ENCODE measurements at regions not wholly inside any gene's neighbourhood (a gene's known extent, or its start where the extent isn't known, plus 50 kb on each side); places are given as distances from the start of the nearest gene placed in this dataset.

DNA sequence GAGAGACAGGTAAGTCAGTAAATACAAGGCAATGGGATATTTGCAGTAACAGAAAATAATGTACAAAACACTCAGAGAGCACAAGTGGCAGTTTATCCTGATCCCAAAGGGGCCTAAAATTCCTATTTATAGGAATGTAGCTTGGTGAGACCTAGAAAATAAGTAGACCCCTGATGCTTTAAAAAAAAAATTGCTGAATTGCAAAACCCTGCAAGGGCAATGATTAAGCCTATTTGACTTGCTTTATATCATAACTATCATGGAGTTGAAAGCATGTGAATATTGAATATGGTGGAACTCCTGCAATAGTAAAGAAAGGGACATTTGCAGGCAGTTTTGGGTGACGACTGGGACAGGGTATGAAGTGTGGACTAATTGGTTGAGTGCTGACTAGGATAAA is 101.9 kb upstream of the C1orf21 start:
- no peak for DNase-seq

DNA sequence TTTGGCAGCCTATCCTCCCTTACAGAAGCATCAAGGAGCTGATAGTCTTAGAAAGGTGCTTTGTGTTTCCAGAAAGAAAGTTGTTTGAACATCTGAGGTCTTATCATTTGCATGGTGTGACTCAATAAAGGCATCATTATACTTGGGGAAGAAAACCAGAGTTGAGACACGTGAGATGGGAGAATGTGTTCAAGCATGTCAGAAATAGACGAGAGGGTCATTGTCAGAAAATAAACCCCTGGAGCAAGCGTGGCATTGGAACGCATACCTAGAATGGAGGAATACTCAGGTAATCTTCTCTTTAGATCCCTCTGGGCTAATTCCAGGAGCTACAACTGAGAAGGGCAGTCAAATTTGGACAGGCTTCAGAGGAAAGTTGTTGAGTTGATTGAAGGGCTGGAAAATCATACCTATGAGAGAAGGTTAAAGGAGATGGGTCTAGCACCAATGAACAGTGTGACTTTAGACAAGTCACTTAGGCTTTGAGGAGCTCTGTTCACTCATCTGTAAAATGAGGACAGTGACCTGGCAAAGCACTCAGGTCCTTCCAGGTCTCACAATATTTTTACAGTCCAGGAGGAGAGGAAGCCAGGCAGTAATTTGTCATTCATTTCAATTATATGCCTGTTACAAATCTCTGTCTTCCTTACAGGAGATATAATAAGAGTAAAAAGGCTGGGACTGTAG is 101.3 kb upstream of the C1orf21 start:
- DNase-seq = no peak

- DNase-seq = no peak
Observed at GRCh38 chr1:184287001-184287400, 99.8 kb upstream of the C1orf21 start.

DNA sequence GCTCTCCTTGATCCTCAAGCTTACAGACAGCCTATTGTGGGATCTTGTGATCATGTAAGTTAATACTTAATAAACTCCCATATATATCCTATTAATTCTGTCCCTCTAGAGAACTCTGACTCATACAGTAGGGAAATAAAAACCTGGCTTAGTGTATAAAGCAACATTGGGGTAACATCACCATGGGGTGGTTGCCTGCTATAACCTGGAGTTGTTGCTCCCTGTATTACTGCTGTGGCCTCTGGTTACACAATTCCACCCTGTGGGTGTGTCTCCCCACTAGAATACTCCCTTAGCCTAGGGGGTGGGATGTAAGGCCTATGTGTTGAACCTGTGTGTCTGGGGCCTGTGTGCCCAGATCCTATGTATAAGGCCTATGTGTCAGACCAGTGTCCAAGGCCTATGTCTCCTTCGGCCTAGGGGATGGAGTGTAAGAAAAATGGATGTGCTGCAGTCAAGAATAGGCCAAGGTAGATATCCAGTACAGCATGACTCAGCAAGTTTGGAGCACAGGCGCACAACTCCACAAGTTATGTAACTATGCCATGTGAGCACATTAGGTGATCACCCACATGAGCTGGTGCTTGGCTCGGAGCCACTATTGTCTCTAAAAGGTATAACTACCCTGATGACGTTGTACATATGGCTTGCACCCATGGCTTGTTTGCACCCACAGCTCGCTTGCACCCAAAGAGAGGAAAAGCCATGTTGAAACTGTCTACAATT is 96.8 kb upstream of the C1orf21 start:
- no peak for DNase-seq

DNA sequence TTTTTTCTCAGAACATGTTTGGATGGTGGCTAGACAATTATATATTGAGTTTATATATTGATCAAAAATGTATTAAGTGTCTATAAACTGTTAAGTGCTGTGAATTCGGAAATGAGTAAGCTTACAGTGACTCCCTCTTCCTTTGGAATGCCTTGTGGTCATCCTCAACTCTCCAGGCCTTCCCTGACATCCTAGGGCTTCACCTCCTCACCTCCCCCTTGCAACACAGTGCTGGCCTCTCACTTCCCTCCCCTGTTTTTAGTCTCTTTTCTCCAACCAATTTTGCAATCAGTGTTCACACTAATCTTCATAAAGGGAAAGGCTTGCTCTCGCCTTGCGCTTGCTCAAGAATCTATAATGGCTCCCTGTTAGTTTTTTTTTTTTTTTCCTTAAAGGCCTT is 95.1 kb upstream of the C1orf21 start:
- DNase-seq = no peak

- DNase-seq = no peak
Observed at GRCh38 chr1:184292101-184292500, 94.7 kb upstream of the C1orf21 start.

- DNase-seq = no peak
Observed at GRCh38 chr1:184294101-184294500, 92.7 kb upstream of the C1orf21 start.

DNA sequence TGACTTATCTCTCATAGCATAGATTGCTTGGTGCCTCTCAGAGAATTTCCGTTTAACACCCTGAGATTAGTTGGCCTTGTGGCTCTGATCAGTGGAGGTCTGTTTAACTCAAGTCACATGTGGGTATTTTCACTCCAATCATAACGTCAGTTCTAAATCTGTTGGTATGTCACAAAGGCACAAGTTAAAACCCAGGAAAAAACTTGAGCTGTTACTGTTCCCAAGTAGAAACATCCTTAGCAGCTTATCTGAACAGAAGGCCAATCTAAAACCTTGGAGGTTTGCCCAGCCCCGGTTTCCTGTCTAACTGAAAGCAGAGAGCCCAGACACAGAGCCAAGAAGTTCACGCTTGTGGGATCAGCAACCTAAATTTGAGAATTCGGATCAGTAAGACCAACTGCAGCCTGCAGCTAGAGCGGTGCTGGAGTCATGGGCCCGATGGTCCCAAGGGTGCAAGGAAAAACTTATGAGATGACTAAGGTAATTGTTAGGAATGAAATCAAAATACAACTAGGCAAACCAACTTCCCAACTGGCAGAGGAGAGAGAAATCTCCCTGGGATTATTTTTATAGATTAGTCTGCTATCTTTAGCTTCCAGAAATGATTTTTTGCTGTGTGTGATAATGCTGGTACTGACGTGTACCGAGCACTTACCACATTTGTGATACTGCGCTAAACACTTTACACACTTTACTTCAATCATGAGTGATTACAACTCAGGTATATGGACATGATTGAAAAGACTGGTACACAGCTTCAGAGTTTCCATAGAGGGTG is 90.2 kb upstream of the C1orf21 start:
- DNase-seq = no peak

- DNase-seq = no peak
Observed at GRCh38 chr1:184297244-184297750, 89.5 kb upstream of the C1orf21 start.

DNA sequence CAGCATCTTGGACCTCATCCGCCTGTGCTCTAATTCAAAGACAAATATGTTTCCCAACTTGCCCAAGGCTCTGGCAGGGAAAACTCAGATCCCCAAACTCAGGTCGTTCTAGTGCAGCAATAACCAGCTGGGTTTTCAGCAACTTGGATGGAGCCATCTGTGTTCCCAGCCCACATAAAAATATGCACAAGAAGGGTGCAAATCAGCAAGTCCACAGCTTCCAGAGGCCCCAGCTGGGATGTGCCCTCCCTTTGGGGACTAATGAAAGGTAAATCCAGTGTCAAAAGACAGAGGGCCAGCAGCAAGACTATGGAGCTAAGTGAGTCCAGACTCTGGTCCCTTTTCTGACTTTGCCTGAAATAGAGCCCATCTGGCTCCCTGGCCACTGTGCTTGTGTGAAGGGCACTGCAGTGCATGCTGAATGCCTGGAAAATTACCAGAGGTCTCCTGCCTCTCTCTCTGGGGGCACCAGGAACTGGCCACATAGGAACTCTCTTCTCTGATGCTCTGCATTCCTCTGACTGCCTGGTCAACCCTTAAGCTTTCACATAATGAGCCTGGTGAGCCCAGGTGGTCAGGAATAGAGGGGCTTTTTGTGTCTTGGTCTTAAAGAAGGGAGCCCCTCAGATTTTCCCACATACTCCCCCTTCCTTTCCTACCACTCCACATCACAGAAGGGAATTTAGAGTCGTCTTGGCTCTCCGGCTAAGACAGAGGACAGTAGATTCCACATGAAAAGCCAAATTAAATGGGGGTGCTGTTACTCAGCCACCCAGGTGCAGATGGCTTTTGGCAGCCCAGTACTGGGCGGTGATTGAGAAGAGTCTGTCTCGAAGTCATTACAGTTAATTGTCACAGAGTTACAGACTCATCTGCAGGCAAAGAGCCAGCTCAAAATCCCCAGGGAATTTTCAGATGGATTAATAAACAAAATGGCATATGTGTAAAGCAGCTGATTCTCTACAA is 88.1 kb upstream of the C1orf21 start:
- no peak for DNase-seq

GRCh38 chr1:184299406-184299790 is 87.4 kb upstream of the C1orf21 start:
- no peak for DNase-seq

GRCh38 chr1:184299796-184300195 is 87.0 kb upstream of the C1orf21 start:
- no peak for DNase-seq

DNA sequence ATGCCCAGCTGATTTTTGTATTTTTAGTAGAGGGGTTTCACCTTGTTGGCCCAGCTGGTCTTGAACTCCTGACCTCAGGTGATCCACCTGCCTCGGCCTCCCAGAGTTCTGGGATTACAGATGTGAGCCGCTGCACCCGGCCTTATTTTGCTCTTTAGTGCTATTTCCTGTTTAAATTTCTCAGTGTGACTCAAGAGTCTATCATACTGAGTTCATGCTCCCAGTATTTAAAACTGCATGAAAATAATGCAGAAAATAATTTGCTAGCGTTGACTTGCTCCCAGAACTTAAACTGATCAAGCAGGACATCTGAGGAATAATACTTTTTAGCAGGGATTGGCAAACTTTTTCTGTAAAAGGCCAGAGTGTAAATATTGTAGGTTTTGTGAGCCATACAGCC is 86.4 kb upstream of the C1orf21 start:
- DNase-seq = no peak

- no peak for DNase-seq
Observed at GRCh38 chr1:184301227-184301626, 85.6 kb upstream of the C1orf21 start.

DNA sequence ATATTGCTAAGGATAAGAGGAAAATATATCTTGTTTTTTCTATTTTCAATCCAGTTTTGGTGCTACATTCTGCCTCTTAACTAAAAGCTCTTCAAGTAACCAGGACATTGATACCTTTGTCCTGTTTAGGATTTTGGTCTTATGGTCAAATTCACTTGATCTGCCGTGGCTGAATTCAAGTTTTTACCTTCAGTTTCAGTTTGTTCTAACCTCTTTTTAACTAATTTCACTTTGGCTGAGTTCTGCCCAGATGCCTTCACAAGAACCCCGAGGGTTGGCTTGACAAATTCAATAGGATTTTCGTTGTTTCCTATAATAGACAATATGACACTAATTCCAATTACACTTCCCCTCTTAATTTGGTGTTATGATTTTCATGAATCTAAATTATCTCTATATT is 84.5 kb upstream of the C1orf21 start:
- no peak for DNase-seq

GRCh38 chr1:184310157-184310819 is 76.5 kb upstream of the C1orf21 start:
- DNase-seq = no peak

GRCh38 chr1:184311580-184311979 is 75.2 kb upstream of the C1orf21 start:
- no peak for DNase-seq

DNA sequence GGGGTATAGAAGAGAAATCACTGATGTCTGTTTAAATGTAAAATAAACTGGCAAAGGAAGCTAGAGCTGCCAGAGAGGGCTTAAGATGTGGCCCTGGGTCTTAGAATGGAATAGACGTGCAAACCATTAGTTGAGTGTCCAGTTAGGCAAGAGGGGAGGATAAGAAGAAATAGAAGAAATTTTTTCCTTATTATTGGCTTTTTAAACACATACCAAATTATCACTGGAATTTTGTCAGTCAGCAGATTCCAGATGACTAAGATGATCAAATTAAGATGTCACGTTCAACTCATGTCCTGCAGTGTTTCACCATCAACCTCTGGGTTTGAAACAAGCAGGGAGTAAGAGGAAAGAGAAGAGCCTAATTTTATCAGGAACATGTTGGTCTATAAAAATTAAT is 71.6 kb upstream of the C1orf21 start:
- DNase-seq = no peak

DNA sequence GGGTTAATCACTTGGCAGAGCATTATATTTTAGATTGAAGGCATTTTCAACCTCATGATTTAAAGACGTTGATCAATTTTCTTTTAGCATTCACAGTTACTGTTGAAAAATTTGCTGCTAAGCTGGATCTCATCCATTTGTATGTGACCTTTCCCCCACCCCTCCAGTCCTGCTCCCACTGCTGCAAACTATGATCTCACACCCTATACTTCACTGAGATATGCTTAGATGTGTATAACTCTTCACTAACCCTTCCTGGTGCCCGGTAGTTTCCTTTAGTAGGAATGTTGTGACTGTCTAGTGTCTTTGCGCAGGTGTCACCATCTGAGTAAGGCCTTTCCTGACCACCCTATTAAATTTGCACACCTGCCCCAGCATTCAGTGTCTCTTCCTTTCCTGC is 67.0 kb upstream of the C1orf21 start:
- DNase-seq = no peak

DNA sequence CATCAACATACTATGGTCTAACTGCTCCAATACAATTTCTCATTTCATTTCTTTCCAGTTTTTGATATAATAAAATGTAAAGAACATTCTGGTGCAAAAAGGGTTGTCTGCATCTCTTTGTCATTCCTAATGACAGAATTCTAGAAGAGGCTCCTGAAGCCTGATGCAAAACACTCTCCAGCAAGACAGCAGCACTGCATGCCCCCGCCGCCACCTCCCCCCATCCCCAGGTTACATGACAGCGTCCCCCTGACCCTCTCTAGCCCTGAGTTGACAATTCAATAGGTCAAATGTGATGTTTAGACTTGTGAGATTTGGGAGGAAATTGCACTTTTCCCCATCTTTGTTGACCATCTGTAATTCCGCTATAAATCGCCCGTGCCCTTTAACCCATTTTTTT is 64.6 kb upstream of the C1orf21 start:
- no peak for DNase-seq

- no peak for DNase-seq
Observed at GRCh38 chr1:184324972-184325371, 61.9 kb upstream of the C1orf21 start.

DNA sequence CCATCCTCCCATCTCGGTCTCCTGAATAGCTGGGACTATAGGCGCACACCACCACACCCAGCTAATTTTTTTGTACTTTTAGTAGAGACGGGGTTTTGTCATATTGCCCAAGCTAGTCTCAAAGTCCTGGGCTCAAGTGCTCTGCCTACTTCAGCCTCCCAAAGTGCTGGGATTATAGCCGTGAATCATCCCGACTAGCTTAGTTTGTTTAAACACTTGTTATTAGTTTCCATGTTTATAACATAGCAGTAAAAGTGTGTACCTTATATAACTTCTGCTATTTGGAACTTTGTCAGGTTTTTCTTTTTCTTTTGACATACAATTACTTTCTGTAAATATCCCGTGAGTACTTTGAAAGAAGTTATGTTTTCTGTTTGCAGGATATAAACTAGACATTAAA is 60.6 kb upstream of the C1orf21 start:
- no peak for DNase-seq

All from stimulated activated CD4-positive, alpha-beta T cell treated with anti-CD3 and anti-CD28 coated beads, Interleukin-4, amount 100 ng/mL, for 4 hours (primary cell).